WTC11 (cell line): ENCODE measurements at regions not wholly inside any gene's neighbourhood (a gene's known extent, or its start where the extent isn't known, plus 50 kb on each side); places are given as distances from the start of the nearest gene placed in this dataset.

Experiments
- ATAC-seq: fragments of 200-7000 bp; cut with Tn5 transposase; 2 replicates; pipeline ENCODE4 v1.10.0; 2021; ENCODE audit warnings: mild to moderate bottlenecking, moderate library complexity
- CTCF ChIA-PET: fragments of 300-600 bp; sonication (Branson Sonifier 250); formaldehyde crosslinking; loops from one replicate; lab custom pipeline; 2021; ENCODE audit warnings: antibody characterized with exemption; lab: Charles Lee
- POLR2A ChIA-PET: fragments of 350-600 bp; sonication (Branson Sonifier 250); formaldehyde crosslinking; loops from one replicate; lab custom pipeline; 2021; ENCODE audit warnings: antibody characterized with exemption; lab: Charles Lee
- DNase-seq: peaks from one replicate; pipeline ENCODE4 v3.0.0; 2021; ENCODE audit warnings: low spot score
- H3K27ac Mint-ChIP-seq: 2 replicates; pipeline ENCODE4 v1.8.0; 2021; ENCODE audit warnings: mixed read lengths
- H3K27me3 Mint-ChIP-seq: 2 replicates; pipeline ENCODE4 v1.8.0; 2021; ENCODE audit warnings: low read depth, mild to moderate bottlenecking, moderate library complexity, mixed read lengths
- H3K36me3 Mint-ChIP-seq: 2 replicates; pipeline ENCODE4 v1.8.0; 2021; ENCODE audit warnings: mixed read lengths
- H3K4me1 Mint-ChIP-seq: 2 replicates; pipeline ENCODE4 v1.8.0; 2022; ENCODE audit warnings: mixed read lengths
- H3K4me3 Mint-ChIP-seq: 2 replicates; pipeline ENCODE4 v1.8.0; 2021; ENCODE audit warnings: mild to moderate bottlenecking, moderate library complexity, mixed read lengths
- H3K9me3 Mint-ChIP-seq: 2 replicates; pipeline ENCODE4 v1.8.0; 2021; ENCODE audit warnings: mixed read lengths
- ATF3 ChIP-seq: sonication (generic); formaldehyde crosslinking; conservative IDR thresholded peaks from 2 replicates; pipeline ENCODE4 v1.8.1; 2022; ENCODE audit warnings: mild to moderate bottlenecking, missing genetic modification reagents
- CBFB ChIP-seq: sonication (generic); formaldehyde crosslinking; IDR thresholded peaks from 2 replicates; pipeline ENCODE4 v1.8.1; 2022; ENCODE audit warnings: mild to moderate bottlenecking, low read depth, missing genetic modification reagents
- E2F5 ChIP-seq: sonication (generic); formaldehyde crosslinking; IDR thresholded peaks from 2 replicates; pipeline ENCODE4 v1.8.1; 2022; ENCODE audit warnings: mild to moderate bottlenecking, moderate library complexity, missing genetic modification reagents
- EMX1 ChIP-seq: fragments of 250-450 bp; sonication (Bioruptor Pico); IDR thresholded peaks from 2 replicates; pipeline ENCODE4 v1.8.0; 2021; ENCODE audit warnings: mild to moderate bottlenecking
- FOXJ3 ChIP-seq: sonication (generic); formaldehyde crosslinking; IDR thresholded peaks from 2 replicates; pipeline ENCODE4 v1.9.0; 2021; ENCODE audit warnings: missing genetic modification reagents, mild to moderate bottlenecking, borderline replicate concordance
- HMGXB4 ChIP-seq: sonication (generic); formaldehyde crosslinking; IDR thresholded peaks from 2 replicates; pipeline ENCODE4 v1.8.1; 2023; ENCODE audit warnings: mild to moderate bottlenecking, moderate library complexity, missing genetic modification reagents
- JAZF1 ChIP-seq: fragments of 250-450 bp; sonication (Bioruptor Pico); IDR thresholded peaks from 2 replicates; pipeline ENCODE4 v1.9.0; 2021; ENCODE audit warnings: moderate library complexity, mild to moderate bottlenecking, inconsistent platforms
- MAX ChIP-seq: sonication (generic); formaldehyde crosslinking; IDR thresholded peaks from 2 replicates; pipeline ENCODE4 v1.8.0; 2022; ENCODE audit warnings: mild to moderate bottlenecking, missing genetic modification reagents
- MYBL2 ChIP-seq: sonication (generic); formaldehyde crosslinking; IDR thresholded peaks from 2 replicates; pipeline ENCODE4 v1.8.1; 2023; ENCODE audit warnings: mild to moderate bottlenecking, moderate library complexity, missing genetic modification reagents
- NR1H2 ChIP-seq: sonication (generic); formaldehyde crosslinking; IDR thresholded peaks from 2 replicates; pipeline ENCODE4 v1.9.0; 2021; ENCODE audit warnings: mild to moderate bottlenecking, moderate library complexity, missing genetic modification reagents
- PRRX2 ChIP-seq: fragments of 250-450 bp; sonication (Bioruptor Pico); IDR thresholded peaks from 2 replicates; pipeline ENCODE4 v1.8.0; 2021; ENCODE audit warnings: mild to moderate bottlenecking
- SP1 ChIP-seq: sonication (generic); formaldehyde crosslinking; conservative IDR thresholded peaks from 2 replicates; pipeline ENCODE4 v1.8.1; 2022; ENCODE audit warnings: missing genetic modification reagents
- TP53 ChIP-seq: sonication (generic); formaldehyde crosslinking; IDR thresholded peaks from 2 replicates; pipeline ENCODE4 v1.8.1; 2023; ENCODE audit warnings: mild to moderate bottlenecking, missing genetic modification reagents
- USF1 ChIP-seq: sonication (generic); formaldehyde crosslinking; IDR thresholded peaks from 2 replicates; pipeline ENCODE4 v1.8.0; 2022; ENCODE audit warnings: mild to moderate bottlenecking, missing genetic modification reagents
- ZMAT4 ChIP-seq: fragments of 250-450 bp; sonication (Bioruptor Pico); IDR thresholded peaks from 2 replicates; pipeline ENCODE4 v1.9.0; 2021; ENCODE audit warnings: mild to moderate bottlenecking
- ZNF219 ChIP-seq: sonication (generic); formaldehyde crosslinking; IDR thresholded peaks from 2 replicates; pipeline ENCODE4 v1.8.0; 2023; ENCODE audit warnings: missing genetic modification reagents, mild to moderate bottlenecking, borderline replicate concordance
- ZNF232 ChIP-seq: sonication (generic); formaldehyde crosslinking; IDR thresholded peaks from 2 replicates; pipeline ENCODE4 v1.8.0; 2022; ENCODE audit warnings: mild to moderate bottlenecking, missing genetic modification reagents
- ZNF416 ChIP-seq: fragments of 250-450 bp; sonication (Bioruptor Pico); IDR thresholded peaks from 2 replicates; pipeline ENCODE4 v1.9.0; 2021; ENCODE audit warnings: mild to moderate bottlenecking, inconsistent platforms
- ZNF425 ChIP-seq: fragments of 250-450 bp; sonication (Bioruptor Pico); conservative IDR thresholded peaks from 2 replicates; pipeline ENCODE4 v1.9.0; 2021; ENCODE audit warnings: mild to moderate bottlenecking
- ZSCAN18 ChIP-seq: fragments of 250-450 bp; sonication (Bioruptor Pico); IDR thresholded peaks from 2 replicates; pipeline ENCODE4 v2.1.2; 2022; ENCODE audit warnings: mild to moderate bottlenecking, moderate library complexity

- H3K27me3 Mint-ChIP-seq = no peaks in the 10 kb centered on the region
- no peaks in the 10 kb centered on the region for H3K36me3 Mint-ChIP-seq
- ATAC-seq (peak; percentile 72), DNase-seq (no peak)
- peaks cover 44% of the 10 kb centered on the region for H3K4me1 Mint-ChIP-seq
- H3K27ac Mint-ChIP-seq = peak overlapping the region; percentile 91
- no peak for TF ChIP-seq TP53 (CRISPR knock-in tag)
- TF ChIP-seq MAX (CRISPR knock-in tag) = no peak
- TF ChIP-seq E2F5 (CRISPR knock-in tag) = no peak
- no peak for TF ChIP-seq HMGXB4
- TF ChIP-seq CBFB (CRISPR knock-in tag) = no peak
- no peak for TF ChIP-seq USF1 (CRISPR knock-in tag)
- TF ChIP-seq ZMAT4 (CRISPR knock-in tag) = no peak
- TF ChIP-seq ZSCAN18 (CRISPR knock-in tag) = no peak
- TF ChIP-seq ZNF232 = no peak
- TF ChIP-seq FOXJ3 (CRISPR knock-in tag) = no peak
- no peak for TF ChIP-seq SP1 (CRISPR knock-in tag)
- TF ChIP-seq ZNF219 (CRISPR knock-in tag) = no peak
- TF ChIP-seq EMX1 (CRISPR knock-in tag) = no peak
- no peak for TF ChIP-seq JAZF1 (CRISPR knock-in tag)
- TF ChIP-seq MYBL2 = no peak
- no peak for TF ChIP-seq ATF3 (CRISPR knock-in tag)
- TF ChIP-seq ZNF425 (CRISPR knock-in tag) = no peak
- no peak for TF ChIP-seq NR1H2 (CRISPR knock-in tag)
- TF ChIP-seq ZNF416 (CRISPR knock-in tag) = no peak
- TF ChIP-seq PRRX2 (CRISPR knock-in tag) = no peak
- H3K9me3 Mint-ChIP-seq = no peaks in the 10 kb centered on the region
- H3K4me3 Mint-ChIP-seq = peak overlapping the region; percentile 47
- CTCF ChIA-PET = no interaction called here
- POLR2A ChIA-PET = interaction anchor here (0.6 kb wide), 2 partner anchors 25 to 46 kb away, joined by 3 to 4 read pairs; no protein-coding TSS in a partner anchor
Observed at GRCh38 chr4:131344761-131345160, 1804.3 kb upstream of the PCDH10 start.
